MCF 10A (cell line): ENCODE measurements at regions not wholly inside any gene's neighbourhood (a gene's known extent, or its start where the extent isn't known, plus 50 kb on each side); places are given as distances from the start of the nearest gene placed in this dataset.

ENCODE experiments used
- BruUV-seq: library from RNA; stranded (reverse); fragments of 400-500 nt; replicated peaks from 2 replicates; lab custom pipeline; 2021; lab: Mats Ljungman, UMichigan
- CTCF ChIA-PET: fragments of 300-600 bp; sonication (Branson Sonifier 250); formaldehyde crosslinking; extraction: SDS; loops from one replicate; lab custom pipeline; 2021; ENCODE audit warnings: antibody characterized with exemption, inconsistent platforms; lab: Yijun Ruan, JAX
- POLR2A ChIA-PET: fragments of 300-600, 350-650 bp; sonication (Branson Sonifier 250); formaldehyde crosslinking; extraction: SDS; loops from one replicate; lab custom pipeline; 2020; ENCODE audit warnings: antibody characterized with exemption, inconsistent platforms; lab: Yijun Ruan, JAX
- DNase-seq: peaks from one replicate; pipeline ENCODE4 v3.0.0-alpha.2; 2018; ENCODE audit not compliant: unreplicated experiment
- H3K27ac Mint-ChIP-seq: one replicate; pipeline ENCODE4 v1.8.0; 2022; ENCODE audit warnings: mild to moderate bottlenecking, low read depth, mixed read lengths; ENCODE audit not compliant: unreplicated experiment
- H3K27me3 Mint-ChIP-seq: one replicate; pipeline ENCODE4 v1.8.0; 2022; ENCODE audit warnings: mixed read lengths; ENCODE audit not compliant: insufficient read depth, unreplicated experiment
- H3K36me3 Mint-ChIP-seq: one replicate; pipeline ENCODE4 v1.8.0; 2022; ENCODE audit warnings: mild to moderate bottlenecking, moderate library complexity, mixed read lengths; ENCODE audit not compliant: insufficient read depth, unreplicated experiment
- H3K4me1 Mint-ChIP-seq: one replicate; pipeline ENCODE4 v1.8.0; 2022; ENCODE audit warnings: mixed read lengths; ENCODE audit not compliant: insufficient read depth, unreplicated experiment
- H3K4me3 Mint-ChIP-seq: one replicate; pipeline ENCODE4 v1.8.0; 2022; ENCODE audit warnings: mild to moderate bottlenecking, moderate library complexity, mixed read lengths; ENCODE audit not compliant: unreplicated experiment
- H3K9me3 Mint-ChIP-seq: one replicate; pipeline ENCODE4 v1.8.0; 2022; ENCODE audit warnings: mixed read lengths; ENCODE audit not compliant: unreplicated experiment
- CTCF ChIP-seq: fragments of 200-600 bp; IDR thresholded peaks from one replicate; pipeline ENCODE4 v1.8.0; 2022; ENCODE audit warnings: antibody characterized with exemption, mild to moderate bottlenecking; ENCODE audit not compliant: unreplicated experiment
- intact Hi-C: fragments of 100-400 bp; cut with micrococcal nuclease; formaldehyde crosslinking; loops from 2 replicates; pipeline ENCODE4 v1.14.1; 2022

- H3K4me3 Mint-ChIP-seq: no peak overlapping the region
- no TSS peak for BruUV-seq
- TF ChIP-seq CTCF: no peak
- no peaks in the 10 kb centered on the region for H3K36me3 Mint-ChIP-seq
- DNase-seq: no peak
- no peaks in the 10 kb centered on the region for H3K27me3 Mint-ChIP-seq
- H3K27ac Mint-ChIP-seq: no peak overlapping the region
- no peaks in the 10 kb centered on the region for H3K9me3 Mint-ChIP-seq
- CTCF ChIA-PET: no interaction called here
- H3K4me1 Mint-ChIP-seq: peaks cover 6% of the 10 kb centered on the region
- POLR2A ChIA-PET: no interaction called here
- intact Hi-C loops: no loop called here
Measured at GRCh38 chr13:90576067-90576466, 771.4 kb upstream of the MIR17HG start.

- H3K4me3 Mint-ChIP-seq: no peak overlapping the region
- H3K27me3 Mint-ChIP-seq: no peaks in the 10 kb centered on the region
- no peaks in the 10 kb centered on the region for H3K9me3 Mint-ChIP-seq
- intact Hi-C loops: no loop called here
- DNase-seq: no peak
- H3K36me3 Mint-ChIP-seq: no peaks in the 10 kb centered on the region
- H3K4me1 Mint-ChIP-seq: no peaks in the 10 kb centered on the region
- no TSS peak for BruUV-seq
- no peak overlapping the region for H3K27ac Mint-ChIP-seq
- ChIA-PET POLR2A (no interaction called here), CTCF (interaction anchor here (0.6 kb wide), 1 partner anchor 1715 kb away, joined by 3 read pairs; no protein-coding TSS in a partner anchor)
- no peak for TF ChIP-seq CTCF
Measured at GRCh38 chr13:90577726-90578125, 769.8 kb upstream of the MIR17HG start.

- Mint-ChIP-seq H3K9me3 (no peaks in the 10 kb centered on the region), H3K27me3 (no peaks in the 10 kb centered on the region), H3K4me1 (no peaks in the 10 kb centered on the region), H3K4me3 (no peak overlapping the region), H3K27ac (no peak overlapping the region), H3K36me3 (no peaks in the 10 kb centered on the region)
- no peak for TF ChIP-seq CTCF
- no peak for DNase-seq
- ChIA-PET CTCF (no interaction called here), POLR2A (no interaction called here)
- intact Hi-C loops: no loop called here
- no TSS peak for BruUV-seq
Measured at GRCh38 chr13:90585392-90585791, 762.1 kb upstream of the MIR17HG start.

DNA sequence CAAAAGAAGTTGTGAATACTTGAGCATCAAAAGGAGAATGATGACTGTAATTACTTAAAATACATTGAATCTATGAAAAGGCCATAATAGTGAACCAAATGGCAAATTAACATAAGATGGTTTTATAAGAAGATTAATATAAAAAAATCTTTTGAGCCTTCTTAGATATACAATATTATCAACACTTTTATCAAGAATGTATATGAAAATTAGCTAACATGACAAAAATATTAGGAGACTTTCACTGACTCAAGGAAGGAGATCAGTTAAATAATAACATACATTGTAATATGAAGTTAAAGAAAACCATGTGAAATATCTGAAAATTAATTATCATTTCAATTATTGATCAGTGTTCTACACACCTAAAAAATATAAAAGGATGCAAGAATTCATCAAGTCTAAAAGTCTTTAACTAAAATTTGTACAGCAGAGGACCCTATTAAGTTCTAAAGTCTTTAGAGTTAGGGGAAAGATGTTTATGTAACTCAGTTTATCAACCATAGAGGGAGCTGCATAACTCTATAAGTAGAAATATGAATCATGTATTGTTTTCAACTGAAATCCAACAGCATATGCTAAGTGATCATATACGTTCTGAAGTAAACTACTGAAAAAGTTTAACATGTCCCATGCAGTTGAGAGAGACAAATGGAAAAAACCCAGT lies 756.1 kb upstream of the MIR17HG start:
- intact Hi-C loops: no loop called here
- POLR2A ChIA-PET: no interaction called here
- Mint-ChIP-seq H3K27me3 (no peaks in the 10 kb centered on the region), H3K36me3 (no peaks in the 10 kb centered on the region), H3K27ac (no peak overlapping the region), H3K4me3 (no peak overlapping the region), H3K9me3 (no peaks in the 10 kb centered on the region), H3K4me1 (peaks cover 6% of the 10 kb centered on the region)
- CTCF ChIA-PET: no interaction called here
- TF ChIP-seq CTCF: no peak
- no peak for DNase-seq
- BruUV-seq: no TSS peak
